ENCODE measurements at regions not wholly inside any gene's neighbourhood (a gene's known extent, or its start where the extent isn't known, plus 50 kb on each side); places are given as distances from the start of the nearest gene placed in this dataset.

DNA sequence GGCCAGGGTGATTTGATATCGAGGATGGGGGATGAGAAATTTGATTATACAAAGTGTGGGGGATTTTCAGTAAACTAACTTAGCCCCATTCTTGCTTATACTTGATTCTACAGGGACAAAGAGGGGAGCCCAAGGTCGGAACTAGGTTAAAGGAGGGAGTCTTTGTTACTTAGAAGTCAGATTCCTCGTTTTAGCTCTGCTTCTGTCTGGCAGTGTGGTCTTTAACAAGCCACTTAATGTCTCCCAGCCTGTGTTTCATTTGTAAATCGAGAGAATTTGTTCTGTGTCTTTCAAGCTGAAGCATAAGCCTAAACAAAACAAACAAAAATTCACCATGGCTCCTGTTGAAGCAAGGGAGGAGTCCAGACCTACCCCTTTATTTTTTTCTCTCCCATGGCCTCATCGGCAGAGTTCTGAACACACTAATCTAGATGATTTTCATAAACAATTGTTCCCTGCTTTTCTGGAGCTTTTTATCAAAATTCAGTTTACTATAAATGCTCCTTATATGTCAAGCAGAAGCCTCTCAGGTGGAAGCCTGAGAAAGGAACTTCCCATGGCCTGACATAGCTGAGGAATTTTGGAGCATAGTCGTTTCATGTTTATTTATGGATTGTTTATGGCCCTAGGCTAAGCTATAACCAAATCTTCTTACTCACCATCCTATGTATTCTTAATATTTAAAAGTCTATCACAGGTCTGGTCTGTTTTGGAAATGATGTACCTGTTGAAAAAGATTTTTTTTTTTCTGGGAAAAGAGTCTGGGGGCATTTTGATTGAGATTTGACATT, 62.6 kb upstream of the SYTL5 start:
- DNase-seq (ENCODE audit: low read depth) = no peak
- H3K4me3 ChIP-seq (ENCODE audit: control insufficient read depth, low read depth, low read length) = no peak overlapping the region
- TF ChIP-seq, protein P1, sequence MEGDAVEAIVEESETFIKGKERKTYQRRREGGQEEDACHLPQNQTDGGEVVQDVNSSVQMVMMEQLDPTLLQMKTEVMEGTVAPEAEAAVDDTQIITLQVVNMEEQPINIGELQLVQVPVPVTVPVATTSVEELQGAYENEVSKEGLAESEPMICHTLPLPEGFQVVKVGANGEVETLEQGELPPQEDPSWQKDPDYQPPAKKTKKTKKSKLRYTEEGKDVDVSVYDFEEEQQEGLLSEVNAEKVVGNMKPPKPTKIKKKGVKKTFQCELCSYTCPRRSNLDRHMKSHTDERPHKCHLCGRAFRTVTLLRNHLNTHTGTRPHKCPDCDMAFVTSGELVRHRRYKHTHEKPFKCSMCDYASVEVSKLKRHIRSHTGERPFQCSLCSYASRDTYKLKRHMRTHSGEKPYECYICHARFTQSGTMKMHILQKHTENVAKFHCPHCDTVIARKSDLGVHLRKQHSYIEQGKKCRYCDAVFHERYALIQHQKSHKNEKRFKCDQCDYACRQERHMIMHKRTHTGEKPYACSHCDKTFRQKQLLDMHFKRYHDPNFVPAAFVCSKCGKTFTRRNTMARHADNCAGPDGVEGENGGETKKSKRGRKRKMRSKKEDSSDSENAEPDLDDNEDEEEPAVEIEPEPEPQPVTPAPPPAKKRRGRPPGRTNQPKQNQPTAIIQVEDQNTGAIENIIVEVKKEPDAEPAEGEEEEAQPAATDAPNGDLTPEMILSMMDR (conservative IDR thresholded peaks at IDR 0.05; ENCODE audit: control insufficient read depth, insufficient read depth, low read depth, low read length) = no peak

- H3K4me3 ChIP-seq (ENCODE audit: control insufficient read depth, low read depth, low read length) = no peak overlapping the region
- TF ChIP-seq, protein P1 (conservative IDR thresholded peaks at IDR 0.05; ENCODE audit: control insufficient read depth, insufficient read depth, low read depth, low read length) = no peak
- DNase-seq (ENCODE audit: low read depth) = no peak
Measured at GRCh38 chrX:37946197-37946596, 60.2 kb upstream of the SYTL5 start.

DNA sequence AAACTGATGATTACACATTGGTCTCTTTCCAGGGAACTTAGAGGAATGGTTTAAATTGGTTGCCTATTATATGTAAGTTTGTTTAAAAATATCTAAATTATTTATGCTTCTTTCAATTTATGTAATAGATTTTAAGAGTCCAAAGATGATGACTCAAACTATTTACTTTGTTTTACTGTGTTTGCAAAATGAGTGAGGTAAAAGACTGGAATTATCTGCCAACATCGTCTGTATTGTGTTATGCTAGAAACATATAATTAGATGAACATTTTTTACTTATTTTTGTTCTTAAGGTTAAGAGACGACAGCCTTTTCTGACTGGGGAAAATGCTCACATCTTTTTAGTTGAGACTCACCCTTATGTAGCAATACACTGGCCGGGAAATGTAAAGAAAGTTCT, 51.1 kb upstream of the SYTL5 start:
- no peak overlapping the region for H3K4me3 ChIP-seq (ENCODE audit: control insufficient read depth, low read depth, low read length)
- no peak for DNase-seq (ENCODE audit: low read depth)
- TF ChIP-seq, protein P1 (conservative IDR thresholded peaks at IDR 0.05; ENCODE audit: control insufficient read depth, insufficient read depth, low read depth, low read length) = no peak

- TF ChIP-seq, protein P1 (conservative IDR thresholded peaks at IDR 0.05; ENCODE audit: control insufficient read depth, insufficient read depth, low read depth, low read length) = no peak
- no peak overlapping the region for H3K4me3 ChIP-seq (ENCODE audit: control insufficient read depth, low read depth, low read length)
- DNase-seq (ENCODE audit: low read depth) = no peak
Measured at GRCh38 chrX:37956223-37956622, 50.1 kb upstream of the SYTL5 start.

All from fibroblast of mammary gland (primary cell).